Cerebellar cortex (tissue), 1 donor: ENCODE measurements at regions not wholly inside any gene's neighbourhood (a gene's known extent, or its start where the extent isn't known, plus 50 kb on each side); places are given as distances from the start of the nearest gene placed in this dataset.
"Not testable (repeated sequence)": the region's sequence is repeated elsewhere in the genome, so short reads cannot be mapped to it uniquely, and the experiment has no call there.

ENCODE experiments used
- DNase-seq: peaks from one replicate; pipeline ENCODE4 v3.0.0-alpha.2; 2015; ENCODE audit warnings: low spot score

- no peak for DNase-seq
These were observed 205.5 kb downstream of the EMX2 start for GRCh38 chr10:117748058-117748457.

GRCh38 chr10:117750616-117751015 is 208.1 kb downstream of the EMX2 start:
- no peak for DNase-seq

GRCh38 chr10:117751259-117751658 is 208.7 kb downstream of the EMX2 start:
- no peak for DNase-seq

- no peak for DNase-seq
These were observed 209.6 kb downstream of the EMX2 start for GRCh38 chr10:117752103-117752502.

- DNase-seq, result no peak
These were observed 212.5 kb downstream of the EMX2 start for GRCh38 chr10:117754770-117755658.

GRCh38 chr10:117755659-117756014 is 213.1 kb downstream of the EMX2 start:
- DNase-seq, result no peak

- DNase-seq, result no peak
These were observed 214.7 kb downstream of the EMX2 start for GRCh38 chr10:117757086-117757720.

GRCh38 chr10:117759266-117759665 is 216.7 kb downstream of the EMX2 start:
- DNase-seq, result no peak

- no peak for DNase-seq
These were observed 219.1 kb downstream of the EMX2 start for GRCh38 chr10:117761695-117762094.

- no peak for DNase-seq
These were observed 219.7 kb downstream of the EMX2 start for GRCh38 chr10:117762126-117762818.

GRCh38 chr10:117762819-117763172 is 220.2 kb downstream of the EMX2 start:
- no peak for DNase-seq

- DNase-seq, result no peak
These were observed 221.0 kb downstream of the EMX2 start for GRCh38 chr10:117763528-117763927.

GRCh38 chr10:117768333-117769042 is 225.9 kb downstream of the EMX2 start:
- DNase-seq, result no peak

GRCh38 chr10:117775526-117775925 is 233.0 kb downstream of the EMX2 start:
- no peak for DNase-seq

- not testable (repeated sequence) for DNase-seq
These were observed 234.7 kb downstream of the EMX2 start for GRCh38 chr10:117777222-117777621.

GRCh38 chr10:117778241-117778640 is 235.7 kb downstream of the EMX2 start:
- no peak for DNase-seq

- no peak for DNase-seq
These were observed 237.9 kb downstream of the EMX2 start for GRCh38 chr10:117780411-117780810.

- no peak for DNase-seq
These were observed 238.8 kb downstream of the EMX2 start for GRCh38 chr10:117781216-117781831.

GRCh38 chr10:117782276-117782675 is 239.7 kb downstream of the EMX2 start:
- no peak for DNase-seq

- no peak for DNase-seq
These were observed 241.3 kb downstream of the EMX2 start for GRCh38 chr10:117783698-117784395.

- no peak for DNase-seq
These were observed 242.2 kb downstream of the EMX2 start for GRCh38 chr10:117784776-117785175.
